Tibial nerve (tissue), 4 donors: ENCODE measurements at regions not wholly inside any gene's neighbourhood (a gene's known extent, or its start where the extent isn't known, plus 50 kb on each side); places are given as distances from the start of the nearest gene placed in this dataset.

Experiments
- DNase-seq, 2 donors: peaks; one replicate each; pipeline ENCODE4 v3.0.0-alpha.2; 2019; ENCODE audit warnings: low spot score in 2 of 2
- H3K27ac ChIP-seq, 4 donors: fragments of 200-600 bp; sonication (generic) in 3 of 4; one replicate each; pipeline ENCODE4 v1.5.1; 2017 to 2019; ENCODE audit warnings: mild to moderate bottlenecking in 1 of 4
- H3K27me3 ChIP-seq, 2 donors: fragments of 200-600 bp; sonication (generic) in 1 of 2; one replicate each; pipeline versions ENCODE4 v1.5.1 to v1.6.0; 2017 to 2019
- H3K36me3 ChIP-seq, 3 donors: fragments of 200-600 bp; sonication (generic); one replicate each; pipeline ENCODE4 v1.5.1; 2018 to 2019
- H3K4me1 ChIP-seq, 4 donors: fragments of 200-600 bp; sonication (generic) in 3 of 4; one replicate each; pipeline ENCODE4 v1.5.1; 2017 to 2019
- H3K4me3 ChIP-seq, 4 donors: fragments of 200-600 bp; sonication (generic) in 3 of 4; one replicate each; pipeline ENCODE4 v1.5.1; 2017 to 2019; ENCODE audit warnings: mild to moderate bottlenecking in 1 of 4, moderate library complexity in 1 of 4
- H3K9me3 ChIP-seq, 4 donors: fragments of 200-600 bp; sonication (generic) in 3 of 4; one replicate each; pipeline ENCODE4 v1.5.1; 2017 to 2019
- CTCF ChIP-seq, 5 experiments: fragments of 200-600 bp in 3 of 5; fragments of 450-650 bp in 2 of 5; sonication (generic) in 3 of 5; IDR thresholded peaks; one replicate each; pipeline ENCODE4 v1.5.1; 2016 to 2019; ENCODE audit warnings: antibody characterized with exemption in 5 of 5, mild to moderate bottlenecking in 3 of 5, moderate library complexity in 2 of 5
- EP300 ChIP-seq, 2 donors: sonication (generic); formaldehyde crosslinking; IDR thresholded peaks; one replicate each; pipeline ENCODE4 v1.6.1; 2017; ENCODE audit warnings: antibody characterized with exemption in 2 of 2, mild to moderate bottlenecking in 1 of 2
- POLR2A ChIP-seq, 2 donors: fragments of 450-650 bp; IDR thresholded peaks; one replicate each; pipeline ENCODE4 v1.6.1; 2017; ENCODE audit warnings: antibody characterized with exemption in 2 of 2, mild to moderate bottlenecking in 2 of 2, moderate library complexity in 2 of 2
- WGBS, 2 donors: methylation state at CpG; one replicate each; pipeline ENCODE4 v1.1.5; 2018; 5-methylcytosine and 5-hydroxymethylcytosine counted together

- no peaks in the 10 kb centered on the region for H3K9me3 ChIP-seq
- WGBS, 2 donors: 44 to 57% methylated on average over 8 of the region's 8 CpGs
- no peak overlapping the region for H3K27ac ChIP-seq
- H3K27me3 ChIP-seq: peaks cover 0 to 3% of the 10 kb centered on the region in 2 donors
- DNase-seq: no peak
- no peak overlapping the region for H3K4me3 ChIP-seq
- TF ChIP-seq CTCF (IDR thresholded peaks at IDR 0.05) (no peak), EP300 (IDR thresholded peaks at IDR 0.05) (no peak), POLR2A (IDR thresholded peaks at IDR 0.05) (no peak)
- no peaks in the 10 kb centered on the region for H3K36me3 ChIP-seq
- no peaks in the 10 kb centered on the region for H3K4me1 ChIP-seq
Measured at GRCh38 chr11:45400591-45400990, 114.5 kb upstream of the SYT13 start.

- DNase-seq: no peak
- no peak for TF ChIP-seq EP300 (IDR thresholded peaks at IDR 0.05)
- no peak for TF ChIP-seq CTCF (IDR thresholded peaks at IDR 0.05)
- no peak for TF ChIP-seq POLR2A (IDR thresholded peaks at IDR 0.05)
- H3K27ac ChIP-seq: no peak overlapping the region
- H3K4me1 ChIP-seq: no peaks in the 10 kb centered on the region
- H3K4me3 ChIP-seq: no peak overlapping the region
- H3K9me3 ChIP-seq: no peaks in the 10 kb centered on the region
- no peaks in the 10 kb centered on the region for H3K36me3 ChIP-seq
- H3K27me3 ChIP-seq: peaks cover 0 to 3% of the 10 kb centered on the region in 2 donors
- 60 to 64% methylated on average over 3 of the region's 3 CpGs for WGBS, 2 donors
Measured at GRCh38 chr11:45399166-45399565, 113.0 kb upstream of the SYT13 start.

- H3K36me3 ChIP-seq: no peaks in the 10 kb centered on the region
- no peaks in the 10 kb centered on the region for H3K9me3 ChIP-seq
- DNase-seq: no peak
- H3K27ac ChIP-seq: no peak overlapping the region
- H3K4me1 ChIP-seq: no peaks in the 10 kb centered on the region
- H3K27me3 ChIP-seq: peaks cover 0 to 3% of the 10 kb centered on the region in 2 donors
- TF ChIP-seq POLR2A (IDR thresholded peaks at IDR 0.05): no peak
- TF ChIP-seq EP300 (IDR thresholded peaks at IDR 0.05): no peak
- TF ChIP-seq CTCF (IDR thresholded peaks at IDR 0.05): no peak
- no peak overlapping the region for H3K4me3 ChIP-seq
- WGBS, 2 donors: 88 to 91% methylated on average over 8 of the region's 8 CpGs
Measured at GRCh38 chr11:45398325-45398724, 112.2 kb upstream of the SYT13 start.

- no peak for DNase-seq
- no peak overlapping the region for H3K4me3 ChIP-seq
- peaks cover 0 to 5% of the 10 kb centered on the region in 2 donors for H3K27me3 ChIP-seq
- no peak overlapping the region for H3K27ac ChIP-seq
- H3K36me3 ChIP-seq: no peaks in the 10 kb centered on the region
- TF ChIP-seq CTCF (IDR thresholded peaks at IDR 0.05) (no peak), POLR2A (IDR thresholded peaks at IDR 0.05) (no peak), EP300 (IDR thresholded peaks at IDR 0.05) (no peak)
- H3K4me1 ChIP-seq: no peaks in the 10 kb centered on the region
- no peaks in the 10 kb centered on the region for H3K9me3 ChIP-seq
- 30 to 42% methylated on average over 4 of the region's 4 CpGs for WGBS, 2 donors
Measured at GRCh38 chr11:45396394-45396793, 110.3 kb upstream of the SYT13 start.

GRCh38 chr11:45395947-45396346 is 109.8 kb upstream of the SYT13 start:
- H3K4me3 ChIP-seq: no peak overlapping the region
- H3K36me3 ChIP-seq: no peaks in the 10 kb centered on the region
- H3K9me3 ChIP-seq: no peaks in the 10 kb centered on the region
- no peaks in the 10 kb centered on the region for H3K4me1 ChIP-seq
- no peak for TF ChIP-seq CTCF (IDR thresholded peaks at IDR 0.05)
- no peak for TF ChIP-seq POLR2A (IDR thresholded peaks at IDR 0.05)
- TF ChIP-seq EP300 (IDR thresholded peaks at IDR 0.05): no peak
- 64 to 74% methylated on average over 5 of the region's 5 CpGs for WGBS, 2 donors
- H3K27me3 ChIP-seq: peaks cover 0 to 3% of the 10 kb centered on the region in 2 donors
- no peak overlapping the region for H3K27ac ChIP-seq
- no peak for DNase-seq
